HG03045 (cell line): ENCODE measurements at regions not wholly inside any gene's neighbourhood (a gene's known extent, or its start where the extent isn't known, plus 50 kb on each side); places are given as distances from the start of the nearest gene placed in this dataset.
"Not testable (repeated sequence)": the region's sequence is repeated elsewhere in the genome, so short reads cannot be mapped to it uniquely, and the experiment has no call there.

ENCODE experiments used
- ATAC-seq: cut with Tn5 transposase; IDR thresholded peaks from one replicate; pipeline ENCODE4 v1.9.1; 2021; ENCODE audit warnings: mild to moderate bottlenecking, moderate library complexity; ENCODE audit not compliant: unreplicated experiment

DNA sequence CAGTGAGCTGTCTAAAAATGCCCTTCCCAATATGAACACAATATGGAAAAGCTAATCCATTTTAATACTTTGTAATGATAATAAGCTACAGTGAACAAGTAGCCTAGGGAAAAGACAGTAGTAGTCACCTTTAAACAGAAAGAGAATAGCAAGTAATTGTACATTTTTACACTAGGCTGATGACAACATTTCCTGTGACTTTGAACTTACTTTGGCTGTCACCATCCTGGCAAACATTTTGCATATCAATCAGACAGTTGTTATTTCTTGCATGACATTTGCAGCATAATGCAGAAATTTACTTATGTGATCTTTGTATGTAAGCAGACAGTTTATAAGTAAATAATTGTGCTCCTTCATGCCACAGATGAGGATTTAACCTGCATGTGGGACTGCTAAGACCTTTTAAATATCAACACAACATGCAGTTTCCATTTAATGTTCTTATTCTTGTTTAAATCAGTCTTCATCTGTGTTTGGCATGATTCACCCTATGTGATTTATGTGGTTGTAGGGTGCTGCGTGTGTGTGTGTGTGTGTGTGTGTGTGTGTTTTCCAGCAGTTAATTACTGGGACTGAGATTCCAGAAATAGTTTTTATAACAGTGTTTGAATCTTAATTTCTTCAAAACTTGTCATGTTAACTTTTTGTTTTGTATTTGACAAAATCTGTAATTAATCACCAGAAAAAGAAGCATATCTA is 997.1 kb upstream of the ARRDC3 start:
- ATAC-seq = no peak

DNA sequence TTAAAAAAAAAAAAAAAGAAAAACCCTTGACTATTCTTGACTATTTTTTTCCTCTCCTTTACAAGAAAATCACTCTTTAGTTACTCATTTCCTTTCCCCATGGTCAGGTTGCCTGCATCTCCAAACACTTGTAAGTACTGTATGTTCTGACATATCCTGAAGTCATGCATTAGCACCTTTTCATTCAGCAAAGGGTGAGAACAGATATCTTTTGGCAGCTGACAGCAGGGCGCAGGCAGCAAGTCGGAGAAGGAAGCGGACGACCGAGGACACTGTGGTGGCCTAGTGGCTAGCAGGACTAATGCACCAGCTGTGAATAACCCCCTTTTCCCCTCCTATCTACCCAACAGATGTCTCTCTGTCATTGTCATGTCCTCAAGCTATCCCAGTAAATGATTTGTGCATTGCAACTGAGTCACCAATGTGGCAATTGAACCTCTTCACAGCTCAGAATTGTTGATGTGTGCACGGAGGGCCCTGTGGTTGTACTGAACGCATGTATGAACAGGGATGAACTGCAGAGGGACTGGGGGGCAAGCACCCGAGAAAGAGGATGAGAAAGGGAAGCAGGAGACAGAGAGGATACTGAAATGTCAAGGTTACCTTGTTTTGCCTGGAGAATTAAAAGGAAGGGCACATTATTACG is 996.0 kb upstream of the ARRDC3 start:
- ATAC-seq = no peak

DNA sequence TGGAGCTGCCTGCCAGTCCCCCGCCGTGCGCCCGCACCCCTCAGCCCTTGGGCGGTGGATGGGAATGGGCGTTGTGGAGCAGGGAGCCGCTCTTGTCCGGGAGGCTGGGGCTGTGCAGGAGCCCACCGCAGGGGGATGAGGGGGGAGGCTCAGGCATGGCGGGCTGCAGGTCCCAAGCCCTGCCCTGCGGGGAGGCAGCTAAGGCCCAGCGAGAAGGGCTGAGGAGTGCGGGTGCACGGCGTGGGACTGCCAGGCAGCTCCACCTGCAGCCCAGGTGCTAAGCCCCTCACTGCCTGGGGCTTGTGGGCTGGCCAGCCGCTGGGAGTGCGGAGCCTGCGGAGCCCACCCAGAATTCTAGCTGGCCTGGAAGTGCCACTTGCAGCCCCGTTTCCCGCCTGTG is 991.7 kb upstream of the ARRDC3 start:
- ATAC-seq = no peak

DNA sequence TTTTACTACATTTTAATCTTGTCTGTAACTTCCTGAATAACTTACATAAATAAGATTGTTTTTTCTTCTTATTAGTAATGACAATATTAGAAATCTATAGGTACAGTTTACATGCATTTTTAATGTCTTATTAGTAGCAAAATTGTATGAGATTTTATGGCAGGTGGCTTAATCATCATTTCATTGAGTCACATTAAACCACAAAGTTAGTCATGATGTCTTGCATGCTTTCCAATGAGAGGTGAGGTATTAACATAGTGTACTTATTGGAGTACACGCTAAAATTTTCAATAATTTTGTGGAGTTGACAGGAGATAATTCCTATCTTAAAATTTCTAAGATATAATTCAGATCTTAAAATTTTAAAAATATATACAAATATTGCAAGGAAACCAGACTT is 989.6 kb upstream of the ARRDC3 start:
- ATAC-seq = no peak

DNA sequence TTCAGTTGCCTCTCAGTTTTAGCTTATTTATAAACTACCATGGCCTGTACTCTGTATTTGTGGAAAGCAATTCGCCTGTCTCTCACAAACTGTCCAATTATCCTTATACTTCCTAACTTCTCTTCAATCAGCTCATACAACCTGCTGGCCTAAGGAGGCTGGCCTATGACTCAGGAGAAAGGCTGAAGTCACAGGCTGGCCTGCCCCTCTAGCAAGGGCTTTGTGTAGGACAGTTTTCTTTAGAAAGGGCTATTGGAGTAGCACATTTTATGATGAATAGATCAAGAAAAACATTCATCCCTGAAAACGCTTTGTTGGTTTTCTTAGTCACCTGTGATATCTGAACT is 988.7 kb upstream of the ARRDC3 start:
- ATAC-seq = no peak

DNA sequence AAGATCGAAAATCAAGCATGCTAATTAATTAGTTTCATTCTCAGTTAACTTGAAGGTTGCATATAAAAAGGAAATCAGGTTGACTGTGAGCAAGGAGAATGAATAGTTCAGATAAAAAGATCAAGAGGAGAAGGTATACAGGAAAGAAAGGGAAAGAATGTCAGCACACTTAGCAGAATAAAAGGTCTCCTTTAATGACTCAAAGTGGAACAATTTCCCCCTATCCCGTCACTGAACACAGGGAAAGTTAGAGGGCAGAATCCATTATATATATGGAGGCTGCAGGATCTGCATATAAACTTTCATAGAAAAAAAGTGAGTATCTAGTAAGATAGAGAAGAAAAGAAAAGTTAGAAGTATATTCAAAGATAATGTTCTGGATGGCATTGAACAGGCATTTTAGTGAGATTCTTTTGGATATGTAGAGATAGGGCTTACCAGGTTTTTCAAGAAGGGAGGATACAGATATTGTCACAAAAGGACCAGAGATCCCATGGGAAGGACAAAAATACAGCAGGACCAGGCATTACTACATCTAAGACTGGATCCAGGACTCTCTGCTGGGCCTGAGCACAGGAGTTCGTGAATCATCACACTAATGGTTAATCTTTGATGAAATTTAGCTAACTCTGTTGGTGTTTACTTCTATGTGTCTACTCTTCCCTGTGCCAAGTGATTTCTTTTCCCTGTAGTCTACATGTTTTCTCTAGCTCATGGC is 988.2 kb upstream of the ARRDC3 start:
- no peak for ATAC-seq

DNA sequence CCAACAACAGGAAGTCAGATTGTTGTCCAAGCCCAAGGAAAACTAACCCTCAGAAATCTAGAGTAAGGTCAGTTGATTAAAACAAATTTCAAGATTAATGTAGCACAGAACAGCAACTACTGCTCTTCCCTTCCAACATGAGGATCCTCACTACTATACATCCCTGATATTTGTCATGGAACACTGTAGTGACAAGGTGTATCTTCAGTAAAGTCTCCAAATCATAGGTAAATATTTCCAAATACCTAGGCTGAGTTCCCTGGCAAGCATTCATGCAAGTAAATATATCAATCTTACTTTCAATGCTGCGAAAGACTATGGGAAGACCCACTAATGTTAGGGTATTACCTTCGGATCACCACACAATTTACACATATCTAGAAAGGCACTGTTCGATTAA is 986.9 kb upstream of the ARRDC3 start:
- no peak for ATAC-seq

DNA sequence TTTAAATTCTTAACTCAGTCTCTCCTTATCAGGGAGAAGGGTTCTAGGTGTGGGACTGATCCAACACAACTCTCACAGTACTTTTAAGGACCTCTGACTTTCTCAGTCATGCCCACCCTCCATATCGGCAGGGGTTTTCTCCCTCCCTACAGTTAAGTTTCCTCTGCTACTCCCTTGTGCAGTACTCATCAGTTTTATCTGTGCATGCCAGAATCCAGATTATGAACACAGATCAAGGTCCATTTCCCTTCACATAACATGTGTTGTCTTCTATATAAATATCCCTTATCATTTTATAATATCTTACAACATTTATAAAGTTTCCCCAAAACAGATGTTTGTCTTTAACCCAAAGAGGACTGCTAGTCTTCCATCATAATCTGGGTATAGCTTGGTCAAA is 986.5 kb upstream of the ARRDC3 start:
- no peak for ATAC-seq

DNA sequence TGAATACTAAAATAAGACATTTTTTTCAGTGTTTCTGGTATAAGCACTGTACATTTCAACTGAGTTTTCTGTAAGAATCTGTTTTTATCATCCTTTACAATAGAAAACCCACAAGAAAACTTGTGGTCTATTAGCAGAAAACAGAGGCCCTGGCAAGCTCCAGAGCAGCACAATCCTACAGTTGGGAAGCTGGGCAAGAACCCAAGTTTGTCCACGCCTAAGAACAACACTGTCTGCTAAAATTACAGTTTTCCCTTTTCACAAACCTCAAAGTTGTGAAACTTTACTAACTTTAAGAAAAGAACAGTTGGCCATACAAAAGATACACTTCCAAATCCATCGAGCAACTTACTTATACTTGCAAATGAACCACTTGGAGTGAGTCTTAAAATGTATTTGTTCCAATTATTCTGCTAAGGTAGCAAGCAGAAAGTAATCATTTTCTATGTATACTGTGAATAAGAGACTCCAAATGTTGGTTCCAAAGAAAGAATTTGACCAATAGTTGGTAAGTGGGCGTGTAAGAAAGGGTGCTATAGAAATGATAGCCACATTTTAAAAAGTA is 982.0 kb upstream of the ARRDC3 start:
- no peak for ATAC-seq

DNA sequence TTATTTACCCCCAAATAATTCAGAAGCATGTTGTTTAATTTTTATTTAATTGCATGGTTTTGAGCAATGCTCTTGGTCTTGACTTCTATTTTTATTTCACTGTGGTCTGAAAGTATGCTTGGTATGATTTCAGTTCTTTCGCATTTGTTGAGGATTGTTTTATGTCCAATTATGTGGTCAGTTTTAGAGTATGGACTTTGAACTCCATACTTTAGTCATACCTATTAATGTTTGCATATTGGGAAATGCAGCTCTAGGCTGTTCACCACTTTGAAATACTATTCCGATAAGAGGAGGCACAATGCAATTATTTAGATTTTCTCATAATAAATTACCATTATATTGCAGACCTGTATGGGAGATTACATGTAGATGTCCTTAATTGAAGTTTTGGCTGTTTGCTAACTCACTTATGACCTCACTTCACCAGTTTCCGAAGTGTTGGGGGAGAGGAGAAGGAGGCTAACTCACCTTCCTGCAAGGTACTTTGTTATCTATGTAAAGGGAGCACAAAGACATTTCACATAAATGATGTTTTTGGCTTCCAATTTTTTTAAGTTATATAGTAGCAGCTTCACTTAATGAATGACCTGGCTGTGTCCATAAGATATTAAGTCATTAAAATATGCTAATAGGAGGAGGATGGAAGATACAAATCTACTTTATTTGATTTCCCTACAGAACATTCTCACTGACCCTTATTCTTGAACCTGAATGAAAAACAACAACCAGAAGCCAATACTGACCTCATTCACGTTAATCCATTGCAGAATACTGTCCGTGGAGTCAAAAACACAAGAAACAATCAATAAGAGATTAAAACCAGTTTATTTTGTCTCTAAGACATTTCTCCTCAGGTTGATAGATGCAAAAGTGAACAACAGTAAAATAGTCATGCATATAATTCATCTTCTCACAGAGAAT is 970.3 kb upstream of the ARRDC3 start:
- no peak for ATAC-seq

DNA sequence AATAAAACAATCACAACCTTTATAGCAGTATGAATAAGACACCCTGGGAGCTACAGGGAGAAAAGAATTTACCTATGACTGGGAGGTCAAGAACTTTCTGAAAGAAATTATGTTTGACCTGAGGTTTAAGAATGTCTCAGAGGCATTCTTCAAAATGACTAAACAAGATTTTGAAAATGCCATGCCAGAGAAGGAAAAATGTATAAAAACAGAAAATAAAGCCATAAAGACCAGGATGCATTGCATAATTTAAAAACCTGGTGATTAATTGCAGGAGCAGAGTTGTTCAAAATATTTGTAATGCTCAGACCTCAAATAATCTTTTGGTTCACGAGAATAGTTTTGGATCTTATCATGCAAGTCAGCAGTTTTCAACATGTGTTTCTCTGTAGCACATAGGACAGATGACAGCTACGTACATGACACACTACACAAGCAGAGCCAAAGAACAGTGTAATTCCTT is 954.7 kb upstream of the ARRDC3 start:
- no peak for ATAC-seq

DNA sequence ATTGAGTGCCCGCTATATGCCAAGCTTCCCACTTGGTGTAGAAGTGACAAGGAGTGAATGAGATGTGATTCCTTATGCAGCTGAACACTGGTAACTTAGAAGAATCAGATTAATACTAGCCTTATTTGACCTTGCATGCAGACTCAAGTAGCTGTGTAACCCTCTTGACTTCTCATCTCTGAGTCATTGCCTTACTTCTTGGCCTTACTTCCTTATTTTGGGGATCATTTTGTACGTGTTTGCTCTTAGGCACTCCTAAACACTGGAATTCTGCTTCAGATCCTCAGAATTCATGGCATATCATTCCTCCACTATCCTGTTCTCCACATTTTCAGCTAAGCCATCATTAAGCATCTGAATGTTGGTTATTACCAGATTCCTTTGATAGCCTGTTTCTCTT is 948.9 kb upstream of the ARRDC3 start:
- ATAC-seq = no peak

DNA sequence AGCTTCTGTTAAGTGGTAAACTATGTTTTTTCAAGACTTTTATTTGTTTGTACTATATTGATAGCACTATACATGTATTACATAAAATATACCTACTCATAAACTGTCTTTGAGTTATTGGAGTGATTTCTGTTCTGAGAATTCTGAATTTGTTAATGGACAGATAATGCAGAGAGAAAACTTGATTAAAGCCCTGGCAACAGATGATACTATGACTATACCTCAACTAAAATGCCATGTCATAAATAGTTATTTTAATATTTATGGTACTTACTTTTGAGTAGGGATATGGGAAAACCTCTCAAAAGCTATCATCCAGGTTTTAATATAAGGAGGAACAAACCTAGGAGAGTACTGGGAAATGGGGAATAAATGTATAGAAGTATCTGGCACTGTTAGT is 947.2 kb upstream of the ARRDC3 start:
- no peak for ATAC-seq

DNA sequence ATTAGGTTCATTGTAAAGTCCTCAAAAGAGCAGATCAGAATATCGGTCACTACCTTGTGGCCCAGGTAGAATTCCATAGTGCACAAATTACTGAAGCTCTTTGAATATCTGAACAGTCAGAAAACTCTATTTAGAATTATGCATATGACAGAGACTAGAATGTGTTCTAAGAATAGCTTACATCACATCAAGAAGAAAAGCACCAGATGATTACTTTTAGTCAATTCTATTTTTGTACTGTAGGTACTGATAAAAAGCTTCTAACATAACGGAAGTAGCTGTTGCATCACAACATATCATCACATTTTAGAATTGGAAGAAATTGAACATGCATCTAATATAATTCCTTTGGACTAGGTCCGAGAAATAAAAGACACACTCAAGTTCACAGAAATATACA is 946.6 kb upstream of the ARRDC3 start:
- ATAC-seq = no peak

DNA sequence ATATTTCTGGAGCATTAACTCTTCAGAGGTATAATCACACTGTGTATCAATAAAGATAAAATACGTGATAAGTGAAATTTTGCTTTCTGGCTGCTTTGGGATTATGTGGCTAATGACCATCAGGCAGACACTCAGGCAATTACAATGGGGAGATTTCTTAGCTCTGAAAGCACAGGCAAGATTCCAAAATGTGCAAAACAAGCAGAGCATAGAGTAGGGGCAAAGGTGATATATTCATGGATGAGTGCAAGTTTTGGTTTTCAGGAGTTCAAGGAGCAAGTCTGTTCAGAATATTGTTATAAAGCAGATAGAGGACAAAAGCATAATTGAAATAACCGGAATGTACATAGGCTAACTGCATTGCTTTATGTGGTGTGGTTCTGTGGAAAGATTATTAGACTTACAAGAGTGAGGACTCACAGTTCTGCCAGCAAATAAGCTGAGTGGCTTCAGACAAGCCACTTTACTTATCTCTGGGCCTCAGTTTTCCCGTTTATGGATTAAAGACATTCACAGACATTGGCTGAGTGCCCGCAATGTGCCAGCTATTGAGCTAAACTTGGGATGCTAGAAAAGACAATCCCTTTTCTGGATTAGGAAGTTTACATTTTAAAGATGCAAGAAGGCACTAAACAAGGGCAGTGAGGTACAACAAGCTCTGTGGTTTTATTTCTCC is 945.6 kb upstream of the ARRDC3 start:
- ATAC-seq = no peak

DNA sequence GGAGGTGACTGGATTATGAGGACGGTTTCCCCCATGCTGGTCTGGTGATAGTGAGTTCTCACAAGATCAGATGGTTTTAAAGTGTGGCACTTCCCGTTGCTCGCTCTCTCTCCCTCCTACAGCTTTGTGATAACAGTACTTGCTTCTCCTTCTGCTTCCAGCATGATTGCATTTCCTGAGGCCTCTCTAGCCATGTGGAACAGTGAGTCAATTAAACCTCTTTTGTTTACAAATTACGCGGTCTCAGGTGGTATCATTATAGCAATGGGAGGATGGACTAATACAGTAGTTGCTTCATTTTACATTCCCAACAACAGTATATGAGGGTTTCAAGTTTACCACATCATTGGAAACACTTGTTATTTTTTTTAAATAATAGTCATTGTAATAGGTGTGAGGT is 937.3 kb upstream of the ARRDC3 start:
- ATAC-seq = no peak

DNA sequence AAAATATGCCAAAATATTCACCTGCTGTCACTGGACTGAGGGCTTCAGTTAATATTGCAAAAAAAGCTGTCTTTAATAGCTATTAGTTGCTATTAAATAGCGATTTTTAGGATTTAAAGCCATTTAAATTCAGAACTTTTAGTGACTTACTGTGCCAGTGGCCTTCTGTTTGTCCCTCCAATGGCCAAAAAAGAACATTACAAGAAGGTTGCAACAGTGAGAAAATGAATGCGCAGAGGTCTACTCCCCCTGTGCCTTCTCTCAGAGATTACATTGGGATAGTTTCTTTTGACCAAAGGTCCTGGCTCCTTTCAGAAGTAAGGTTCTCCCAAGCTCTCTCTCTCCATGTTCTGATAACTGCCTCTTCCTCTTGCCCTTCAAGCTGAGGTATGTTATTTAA is 930.3 kb upstream of the ARRDC3 start:
- no peak for ATAC-seq

DNA sequence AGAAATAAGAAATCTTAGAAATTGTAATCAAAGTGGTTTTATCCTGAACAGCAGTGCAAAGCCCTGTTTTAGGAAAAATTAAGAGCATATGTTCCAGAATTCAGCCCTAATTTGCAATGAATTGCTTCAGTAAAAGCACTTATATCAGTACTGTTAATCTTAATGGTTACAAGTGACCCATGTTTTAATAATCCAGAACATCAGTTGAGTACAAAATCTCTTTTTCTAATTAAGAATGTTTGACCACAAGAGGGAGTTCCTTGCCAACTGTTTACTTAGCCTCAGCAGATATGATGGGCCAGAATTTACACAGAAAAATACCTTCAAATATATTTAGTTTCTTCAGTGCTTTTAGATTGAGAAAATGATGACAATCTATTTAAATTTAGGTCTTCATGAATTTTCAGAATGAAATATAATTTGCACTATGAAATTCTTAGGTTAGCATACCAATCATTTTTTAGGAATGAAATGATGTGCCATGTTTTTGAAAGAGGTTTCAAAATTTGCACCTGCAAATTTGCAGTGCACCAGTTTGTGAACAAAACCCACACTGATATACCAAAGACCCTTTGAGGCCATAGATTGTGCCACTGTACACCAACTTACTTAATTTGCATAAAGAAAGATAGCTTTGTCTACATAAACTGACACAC is 926.3 kb upstream of the ARRDC3 start:
- ATAC-seq = no peak

DNA sequence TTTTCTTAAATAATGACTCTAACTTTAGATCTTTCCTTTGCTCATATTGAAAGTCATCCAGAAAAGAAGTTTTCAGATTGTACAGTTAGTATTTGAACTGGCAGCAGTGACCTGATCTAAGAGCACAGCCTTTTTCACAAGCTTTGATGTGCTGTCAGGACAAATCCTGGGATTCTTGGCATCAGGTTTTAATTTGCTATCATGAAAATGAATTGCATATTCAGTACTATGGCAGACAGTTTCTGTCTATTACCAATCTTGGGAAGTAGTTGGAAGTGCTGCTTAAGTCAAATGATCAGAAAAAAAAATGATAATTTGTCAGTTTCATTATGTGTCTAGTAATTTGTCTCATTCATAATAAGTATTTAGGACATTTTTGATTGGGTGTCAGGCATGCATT is 925.6 kb upstream of the ARRDC3 start:
- ATAC-seq = no peak

DNA sequence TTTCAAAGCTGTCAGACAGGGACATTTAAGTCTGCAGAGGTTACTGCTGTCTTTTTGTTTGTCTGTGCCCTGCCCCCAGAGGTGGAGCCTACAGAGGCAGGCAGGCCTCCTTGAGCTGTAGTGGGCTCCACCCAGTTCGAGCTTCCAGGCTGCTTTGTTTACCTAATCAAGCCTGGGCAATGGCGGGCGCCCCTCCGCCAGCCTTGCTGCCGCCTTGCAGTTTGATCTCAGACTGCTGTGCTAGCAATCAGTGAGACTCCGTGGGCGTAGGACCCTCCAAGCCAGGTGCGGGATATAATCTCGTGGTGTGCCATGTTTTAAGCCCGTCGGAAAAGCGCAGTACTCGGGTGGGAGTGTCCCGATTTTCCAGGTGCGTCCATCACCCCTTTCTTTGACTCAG is 919.2 kb upstream of the ARRDC3 start:
- not testable (repeated sequence) for ATAC-seq
